HG03097 (cell line): ENCODE measurements at regions not wholly inside any gene's neighbourhood (a gene's known extent, or its start where the extent isn't known, plus 50 kb on each side); places are given as distances from the start of the nearest gene placed in this dataset.

Experiments used
- ATAC-seq: cut with Tn5 transposase; IDR thresholded peaks from one replicate; pipeline ENCODE4 v1.9.1; 2021; ENCODE audit not compliant: unreplicated experiment, low FRiP score

DNA sequence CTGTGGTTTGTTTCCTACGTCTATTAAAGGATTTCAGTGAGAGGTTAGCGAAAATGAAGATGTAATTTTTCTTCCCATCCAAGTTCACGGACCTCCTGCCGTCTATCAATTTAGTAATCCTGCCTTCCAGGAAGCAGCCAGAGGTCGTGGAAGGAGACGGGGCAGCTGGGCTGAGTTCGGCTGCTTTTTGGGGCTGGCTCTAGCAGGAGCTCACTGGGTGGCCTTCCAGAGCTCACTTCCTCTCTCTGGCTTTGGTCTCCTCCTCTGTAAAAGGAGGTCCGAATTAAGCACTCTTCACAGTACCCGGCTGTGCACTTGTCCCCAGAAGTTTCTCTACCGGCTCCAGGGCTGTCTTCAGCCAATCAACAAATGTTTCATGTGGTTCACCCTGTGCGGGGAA, 295.4 kb downstream of the BCOR start:
- ATAC-seq = no peak

DNA sequence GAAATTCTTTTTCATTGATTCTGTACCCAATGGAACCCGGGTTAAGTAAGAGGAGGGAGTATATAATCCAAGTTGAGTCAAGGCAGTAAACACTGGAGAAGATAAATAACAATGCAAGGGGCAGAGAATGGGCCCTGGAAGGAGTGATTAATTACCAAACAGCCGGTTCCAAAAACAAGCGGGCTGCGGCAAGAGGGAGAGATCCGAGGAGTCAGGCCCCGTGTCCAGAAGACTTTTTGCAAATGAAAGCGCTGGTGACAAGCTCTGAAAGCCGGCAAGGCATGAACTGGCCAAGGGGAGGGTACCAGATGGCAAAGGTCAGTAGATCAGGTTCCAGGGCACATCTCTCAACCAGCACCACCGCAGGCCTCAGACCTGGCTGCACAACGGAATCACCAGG, 294.9 kb downstream of the BCOR start:
- no peak for ATAC-seq

DNA sequence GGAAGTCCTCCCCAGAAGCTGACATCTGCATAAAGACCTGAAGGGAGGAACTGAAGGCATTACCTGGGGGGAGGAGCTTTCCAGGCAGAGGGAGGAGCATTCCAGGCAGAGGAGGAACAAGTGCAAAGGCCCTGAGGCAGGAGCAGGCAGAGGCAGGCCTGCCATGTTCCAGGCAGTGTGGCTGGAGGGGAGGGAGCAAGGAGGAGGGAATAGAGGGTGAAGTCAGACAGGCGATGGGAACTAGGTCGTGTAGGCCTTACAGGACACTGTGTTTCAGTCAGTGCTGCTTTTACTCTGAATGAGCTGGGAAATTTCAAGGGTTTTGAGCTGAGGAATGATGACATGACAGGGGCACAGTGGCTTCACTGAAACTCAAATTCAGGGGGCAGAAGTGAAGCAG, 292.7 kb downstream of the BCOR start:
- no peak for ATAC-seq

DNA sequence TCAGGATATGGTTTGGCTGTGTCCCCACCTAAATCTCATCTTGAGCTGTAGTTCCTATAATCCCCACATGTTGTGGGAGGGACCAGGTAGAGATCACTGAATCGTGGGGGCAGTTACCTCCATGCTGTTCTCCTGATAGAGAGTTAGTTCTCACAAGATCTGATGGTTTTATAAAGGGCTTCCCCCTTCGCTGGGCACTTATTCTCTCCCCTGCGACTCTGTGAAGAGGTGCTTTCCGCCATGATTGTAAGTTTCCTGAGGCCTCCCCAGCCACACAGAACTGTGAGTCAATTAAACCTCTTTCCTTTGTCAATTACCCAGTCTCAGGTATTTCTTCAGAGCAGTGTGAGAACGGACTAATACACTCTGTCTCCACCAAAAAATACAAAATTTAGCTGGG, 291.9 kb downstream of the BCOR start:
- no peak for ATAC-seq

DNA sequence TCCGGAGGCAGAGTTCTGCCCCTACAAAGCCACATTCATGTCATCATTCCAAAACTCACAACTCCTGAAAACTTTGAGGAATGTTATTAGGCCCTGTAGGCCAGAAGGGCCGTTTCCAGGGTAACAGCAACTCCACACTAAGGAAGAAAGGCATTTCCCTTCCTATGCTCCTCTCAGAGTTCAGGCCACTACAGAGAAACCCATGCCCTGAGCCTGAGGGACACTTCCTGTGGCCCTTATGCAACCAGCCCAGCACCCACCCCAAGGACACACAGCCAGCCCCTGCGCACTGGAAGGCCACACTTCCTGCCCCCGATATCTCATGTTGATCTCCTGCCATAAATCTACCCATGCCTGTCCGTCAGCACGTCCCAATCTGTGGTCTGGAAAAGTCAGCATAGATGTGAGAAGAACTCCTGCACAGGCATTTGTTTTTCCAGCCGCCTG, 289.3 kb downstream of the BCOR start:
- no peak for ATAC-seq

DNA sequence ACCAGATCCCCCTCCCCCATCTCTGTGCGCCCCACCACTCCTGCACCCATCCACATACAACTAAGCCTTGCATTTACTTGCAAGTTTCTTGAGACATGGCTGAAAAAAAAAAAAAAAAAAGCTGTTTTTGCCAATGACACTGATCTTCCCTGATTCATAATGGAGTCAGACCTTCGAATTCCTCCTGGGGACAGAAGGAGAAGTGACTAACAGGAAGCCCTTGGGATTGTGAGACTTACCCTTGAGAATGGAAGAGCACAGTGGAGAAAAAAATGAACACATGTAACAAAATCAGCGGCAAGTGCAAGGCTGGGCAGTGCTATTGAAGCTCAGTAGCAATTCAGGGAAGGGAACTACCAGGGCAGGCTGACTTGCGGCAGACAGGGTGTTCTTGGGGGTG, 288.4 kb downstream of the BCOR start:
- no peak for ATAC-seq

DNA sequence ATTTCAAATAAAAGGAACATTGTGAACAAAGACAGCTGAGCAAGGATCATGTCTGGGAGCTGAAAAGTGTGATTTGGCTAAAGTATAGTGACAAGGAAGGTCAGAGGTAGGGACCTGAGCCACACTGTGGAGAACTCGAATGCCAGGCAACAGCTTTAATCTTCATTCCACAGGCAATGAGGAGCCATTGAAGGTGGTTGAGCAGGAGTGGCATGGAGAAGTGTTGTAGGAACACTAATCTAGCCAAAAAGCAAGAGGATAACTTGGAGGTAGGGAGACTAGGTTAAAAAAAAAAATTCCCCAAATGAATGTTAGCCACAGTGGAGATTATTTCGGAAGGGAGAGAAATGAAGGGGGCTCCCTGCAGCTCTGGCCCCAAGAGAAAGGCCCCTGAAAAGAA, 286.9 kb downstream of the BCOR start:
- no peak for ATAC-seq

DNA sequence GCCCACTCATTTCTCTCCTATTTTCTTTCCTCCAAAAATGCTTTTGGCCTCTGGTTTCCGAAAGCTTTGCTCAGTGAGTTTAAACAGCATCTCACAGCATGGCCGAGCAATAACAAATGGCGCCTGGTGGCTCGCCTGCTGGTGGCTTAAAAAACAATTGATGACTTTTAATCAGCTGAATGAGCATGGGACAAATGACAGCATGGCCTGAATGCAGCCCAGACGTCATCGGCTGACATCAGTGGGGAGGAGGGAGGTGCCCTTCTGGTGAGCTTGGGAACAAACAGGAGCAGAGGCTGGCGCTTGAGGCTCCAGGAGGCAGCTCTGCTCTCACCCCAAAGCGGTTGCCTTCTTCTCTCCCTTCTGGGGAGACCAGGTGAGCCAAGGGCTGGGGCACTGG, 286.4 kb downstream of the BCOR start:
- no peak for ATAC-seq

DNA sequence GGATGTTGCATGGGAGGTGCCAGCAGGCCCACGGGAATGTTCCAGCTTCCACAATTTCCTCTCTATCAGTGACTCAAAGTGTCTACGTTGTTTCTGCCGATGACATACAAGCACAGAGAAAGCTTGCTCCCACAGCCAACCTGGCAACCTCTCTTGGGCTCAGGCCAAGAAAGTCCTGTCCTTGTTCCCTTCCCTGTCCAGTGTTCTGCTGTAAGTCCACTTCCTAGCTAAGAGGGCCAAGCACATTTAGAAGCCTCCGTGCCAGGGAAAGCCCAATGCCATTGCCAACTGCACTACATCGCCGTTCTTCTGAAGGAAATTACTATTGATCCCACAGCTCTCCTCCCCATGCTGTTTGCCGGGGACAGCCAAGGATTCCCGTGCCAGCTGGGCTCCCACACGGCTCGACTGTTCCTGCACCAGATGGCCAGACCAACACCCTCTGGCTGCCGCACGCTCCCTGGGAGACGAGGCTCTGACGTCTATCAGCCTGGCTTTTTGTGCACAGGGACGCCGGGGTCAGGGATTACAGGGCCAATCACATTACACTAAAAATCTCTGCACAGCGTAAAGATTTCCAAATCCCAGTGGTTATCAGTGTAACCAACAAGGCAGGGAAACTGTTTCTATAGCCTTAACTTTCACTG, 284.0 kb downstream of the BCOR start:
- ATAC-seq = no peak

DNA sequence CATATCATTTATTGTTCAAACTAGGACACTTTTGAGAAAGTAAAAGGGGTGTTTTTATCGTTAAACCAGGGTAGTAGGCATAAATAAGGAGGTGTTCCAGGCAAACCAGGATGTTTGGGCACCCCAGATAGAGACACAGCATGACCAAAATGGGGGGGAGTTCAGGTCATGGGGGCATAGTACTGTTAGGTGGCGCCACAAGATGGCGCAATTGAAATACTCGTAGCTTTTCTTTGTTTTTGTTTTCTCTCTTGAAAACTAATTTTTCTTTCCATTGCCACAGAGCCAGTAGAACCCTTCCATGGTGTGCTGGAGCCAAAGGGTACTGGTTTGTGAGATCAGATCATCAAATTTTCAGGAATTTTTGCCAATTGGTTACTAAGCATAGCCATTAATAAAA, 283.4 kb downstream of the BCOR start:
- no peak for ATAC-seq

DNA sequence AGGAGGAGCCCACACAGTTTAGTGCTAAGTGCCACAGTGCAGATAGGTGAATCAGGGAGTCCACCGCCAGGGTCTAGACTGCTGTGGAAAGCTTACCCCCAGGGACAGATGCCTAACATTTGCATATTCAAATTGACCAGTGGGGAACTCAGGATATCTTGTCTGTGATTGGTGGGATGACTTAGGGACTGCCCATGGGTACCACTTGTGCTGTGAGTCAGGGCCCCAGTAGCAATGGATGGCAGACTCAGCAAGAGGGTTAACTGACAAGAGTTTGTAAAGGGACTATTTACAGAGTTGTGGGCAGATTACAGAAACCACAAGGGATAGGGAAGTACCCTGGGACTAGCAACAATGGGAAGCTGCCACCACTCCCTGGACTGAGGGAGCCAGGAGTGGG, 282.1 kb downstream of the BCOR start:
- peak; percentile 48 for ATAC-seq

DNA sequence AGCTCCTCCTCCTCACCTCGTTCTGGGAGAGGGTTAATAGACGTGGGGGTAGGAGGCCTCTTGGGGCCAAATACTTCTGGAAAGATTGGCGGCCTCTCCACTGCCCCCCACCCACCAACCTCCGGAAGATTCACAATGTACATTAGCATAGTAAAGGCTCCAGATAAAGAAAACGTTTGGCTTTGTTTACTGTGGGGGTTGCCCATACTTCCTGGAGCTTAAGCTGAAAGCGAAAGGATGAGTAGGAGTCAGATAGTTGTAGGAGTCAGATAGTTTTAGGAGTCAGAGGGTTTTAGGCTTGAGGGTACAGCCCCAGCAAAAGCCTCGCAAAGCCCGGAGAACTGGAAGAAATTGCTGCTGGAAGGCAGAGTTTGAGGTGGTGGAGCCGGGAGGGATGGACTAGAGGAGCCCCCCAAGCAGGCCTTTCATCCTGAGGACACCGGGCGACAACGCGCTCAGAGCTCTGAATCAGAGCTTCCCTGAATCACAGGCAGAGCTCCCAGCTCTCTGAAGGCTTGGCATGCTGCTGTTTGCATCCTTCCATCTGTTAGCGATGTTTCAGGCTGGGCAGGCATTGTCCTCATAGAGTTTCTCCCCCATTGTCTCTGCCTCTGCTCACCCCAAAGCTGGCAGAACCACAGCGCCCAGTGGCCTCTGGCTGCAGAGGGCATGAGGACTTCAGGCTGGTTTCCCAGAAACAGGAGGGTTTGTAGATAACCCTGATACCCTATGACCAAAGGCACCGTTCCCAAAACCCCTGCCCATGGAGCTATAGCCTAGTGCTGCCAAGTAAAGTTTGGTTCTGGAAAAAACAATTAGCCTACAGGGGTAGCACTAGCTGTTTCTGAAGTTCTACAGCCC, 280.7 kb downstream of the BCOR start:
- ATAC-seq = no peak

DNA sequence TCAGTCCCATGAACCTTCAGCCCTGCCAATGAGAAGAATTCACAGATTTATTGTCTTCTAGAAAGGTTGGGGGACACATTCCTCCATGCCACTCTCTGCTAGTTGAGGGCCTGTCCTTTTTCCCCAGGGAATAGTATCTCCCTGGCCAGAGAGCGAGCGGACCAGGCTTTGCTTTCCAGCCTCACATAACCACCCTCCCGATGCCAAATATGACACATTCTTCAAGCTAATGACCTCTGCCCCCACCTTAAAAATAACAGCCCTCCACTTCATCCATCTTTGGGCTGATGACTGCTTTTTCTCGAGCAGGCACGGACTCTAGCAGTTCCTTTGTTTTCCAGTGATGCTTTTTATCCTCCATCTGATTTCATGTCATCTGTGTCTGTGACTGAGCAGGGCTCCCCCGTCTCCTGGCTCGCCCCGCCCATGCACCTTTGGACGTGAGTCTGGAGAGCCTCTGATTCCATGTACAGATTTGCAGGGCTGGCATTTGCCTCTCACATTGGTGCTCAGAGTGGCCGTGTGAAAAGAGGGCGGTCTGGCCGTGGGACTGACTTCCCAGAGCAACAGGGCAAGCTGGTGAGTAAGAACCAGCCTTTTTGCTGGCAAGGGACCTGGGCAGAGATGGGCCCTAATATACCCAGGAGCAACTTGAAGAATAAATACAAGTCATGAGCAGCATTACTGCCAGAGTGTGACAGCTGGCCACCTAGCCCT, 279.8 kb downstream of the BCOR start:
- ATAC-seq = no peak

DNA sequence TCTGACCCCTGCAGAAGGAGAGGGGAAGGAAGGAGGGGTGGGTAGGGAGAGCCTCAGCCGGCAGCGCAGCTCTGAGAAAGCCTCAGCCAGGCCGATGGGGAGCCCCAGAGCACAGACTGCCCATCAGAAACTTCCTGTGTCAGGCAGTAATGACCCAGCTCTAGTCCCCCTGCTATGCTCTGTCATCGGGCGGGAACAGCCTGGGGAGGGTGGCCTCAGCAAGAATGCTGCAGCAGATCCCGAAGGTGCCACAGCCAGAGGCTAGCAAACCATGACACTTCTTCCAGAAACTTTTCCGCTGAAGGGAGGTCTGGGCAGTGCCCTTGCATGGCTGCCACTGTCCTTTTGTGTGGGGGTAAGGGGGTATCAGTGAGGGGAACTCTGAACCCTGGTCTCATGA, 279.0 kb downstream of the BCOR start:
- no peak for ATAC-seq

DNA sequence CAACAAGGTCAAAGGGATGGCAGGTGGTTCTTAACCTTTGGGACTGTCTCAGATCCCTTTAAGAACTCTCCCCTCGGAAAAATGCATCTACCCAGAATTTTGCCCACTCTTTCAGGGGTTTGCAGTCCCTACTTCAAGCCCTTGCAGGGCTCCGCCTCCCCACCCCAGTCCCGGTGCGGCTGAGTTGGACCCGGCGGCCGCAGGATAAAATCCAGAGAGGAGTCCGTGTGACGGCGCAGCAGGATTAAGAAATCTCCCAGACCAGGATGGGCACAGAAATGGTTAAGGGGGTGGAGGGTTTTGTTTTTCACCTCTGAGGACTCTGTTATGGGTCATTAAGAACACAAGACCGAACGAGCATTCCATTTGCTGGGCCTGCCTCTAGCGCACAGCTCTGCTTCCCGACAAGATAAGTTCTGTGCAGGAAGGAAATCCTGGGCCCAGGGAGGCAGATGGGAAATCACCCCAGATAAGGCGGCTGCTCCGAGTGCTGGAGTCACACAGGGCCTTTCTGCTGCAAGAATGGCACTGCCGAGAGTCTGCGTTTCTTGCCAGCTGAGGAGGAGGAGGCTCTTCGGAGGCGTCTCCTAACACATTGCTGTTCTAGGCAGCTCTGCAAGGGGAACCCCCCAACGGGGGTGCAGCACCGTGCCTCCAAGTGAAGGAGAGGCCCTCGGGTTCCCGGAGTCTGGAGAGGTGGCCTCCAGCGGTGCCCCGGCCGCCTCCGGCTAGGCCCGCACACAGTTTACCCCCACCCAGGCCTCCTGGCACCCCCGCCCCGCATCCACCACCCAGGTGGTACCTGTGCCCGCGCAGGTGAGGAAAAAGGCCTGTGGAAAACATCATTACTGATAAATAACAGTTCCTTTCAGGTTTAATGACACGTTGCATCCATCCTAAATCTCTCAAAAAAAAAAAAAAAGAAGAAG, 277.6 kb downstream of the BCOR start:
- no peak for ATAC-seq

DNA sequence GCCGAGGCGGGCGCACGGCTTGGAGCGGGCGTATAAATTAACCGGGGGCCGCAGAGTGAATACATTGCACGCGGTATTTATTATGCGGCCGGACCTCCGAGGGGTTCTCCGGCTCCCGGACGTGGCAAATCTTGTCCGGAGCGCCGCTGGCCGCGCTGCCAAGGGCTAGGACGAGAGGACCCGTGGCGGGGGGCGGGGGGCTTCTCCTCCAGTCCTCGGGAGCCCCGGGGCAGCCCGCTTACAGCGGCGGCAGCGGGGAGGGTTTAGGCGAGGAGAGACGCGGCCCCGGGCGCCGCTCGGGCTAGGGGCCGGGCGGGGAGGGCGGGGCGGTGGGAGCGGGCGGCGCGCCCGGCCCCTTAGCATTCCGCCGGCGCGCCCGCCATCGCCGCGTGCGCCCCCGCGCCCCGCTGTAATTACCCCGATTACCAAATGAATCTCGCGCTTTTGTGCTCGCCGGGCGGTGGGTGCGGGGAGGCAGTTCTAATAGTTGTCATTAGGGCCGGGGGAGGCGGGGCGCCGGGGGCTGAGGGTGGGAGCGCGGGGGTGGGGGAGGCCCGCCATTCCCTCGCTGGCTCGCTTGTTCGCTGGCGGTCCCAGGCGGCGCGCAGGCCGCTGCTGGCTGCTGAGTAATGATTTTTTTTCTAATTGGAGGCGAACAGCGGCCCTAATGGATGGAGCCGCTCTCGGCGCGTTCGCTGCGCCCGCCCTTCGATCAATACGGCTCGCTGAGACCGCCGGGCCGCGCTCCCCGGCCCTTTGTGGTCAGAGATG, 276.6 kb downstream of the BCOR start:
- ATAC-seq = no peak

DNA sequence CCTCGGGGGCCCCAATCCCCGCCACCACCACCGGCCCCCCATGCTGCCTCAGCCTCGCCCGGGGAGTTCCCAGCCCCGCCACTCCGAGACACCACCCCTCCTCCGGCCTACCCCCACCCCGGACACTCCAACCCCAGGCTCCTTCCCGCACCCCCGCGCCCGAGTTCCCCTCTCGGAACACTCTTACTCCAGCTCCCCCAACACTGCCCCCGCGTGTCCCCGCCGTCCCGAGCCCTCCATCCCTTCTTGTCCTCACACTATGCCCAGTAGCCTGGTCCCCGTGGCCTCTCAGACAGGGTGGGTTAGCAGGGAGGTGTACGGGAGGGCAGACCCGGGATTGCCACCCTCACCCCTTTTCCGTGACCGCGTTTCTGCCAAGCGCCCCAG, 276.1 kb downstream of the BCOR start:
- ATAC-seq = no peak

DNA sequence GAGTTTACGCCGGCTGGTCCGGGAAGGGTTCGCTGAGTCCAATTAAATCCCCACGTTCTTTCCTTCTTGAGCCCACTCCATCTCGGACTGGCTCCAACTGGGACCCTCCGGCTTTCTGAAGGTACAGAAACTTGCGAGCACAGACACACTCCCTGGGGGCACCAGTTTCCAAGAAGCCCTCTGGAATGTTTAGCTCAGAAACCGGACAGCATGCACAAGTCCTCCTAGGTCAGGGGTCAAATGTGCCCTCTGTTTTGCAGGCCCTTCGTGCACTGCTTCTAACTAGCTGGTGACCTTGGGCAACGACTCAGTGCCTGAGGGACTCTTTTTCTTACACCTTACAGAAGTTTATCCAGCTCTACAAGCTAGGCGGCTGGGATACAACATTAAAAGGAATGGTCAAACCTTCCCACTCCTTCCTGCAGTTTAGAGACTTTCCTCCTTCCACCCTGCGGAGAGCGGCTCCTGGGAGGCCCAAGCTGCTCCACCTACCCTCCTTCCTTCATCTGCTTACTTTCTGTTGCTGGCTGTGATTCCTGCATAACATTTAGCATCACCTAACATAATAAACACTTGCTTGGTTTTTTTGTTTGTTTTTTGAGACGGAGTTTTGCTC, 275.5 kb downstream of the BCOR start:
- no peak for ATAC-seq

DNA sequence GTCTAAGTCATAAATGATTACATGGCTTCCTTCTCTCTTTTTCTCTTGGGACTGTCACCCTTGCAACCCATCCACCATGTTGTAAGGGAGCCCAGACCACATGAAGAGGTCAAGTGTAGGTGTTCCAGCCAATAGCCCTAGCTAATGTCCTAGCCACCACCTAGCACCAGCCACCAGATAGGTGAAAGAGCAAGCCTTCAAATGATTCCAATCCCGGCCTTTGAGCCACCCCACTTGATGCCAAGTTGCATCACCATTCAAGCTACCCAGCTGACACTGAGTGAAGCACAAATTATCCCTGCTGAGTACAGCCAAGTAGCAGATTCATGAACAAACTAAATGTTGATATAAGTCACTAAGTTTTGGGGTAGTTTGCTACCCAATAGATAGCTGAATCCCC, 274.3 kb downstream of the BCOR start:
- ATAC-seq = no peak
